K562 (cell line): ENCODE measurements at regions not wholly inside any gene's neighbourhood (a gene's known extent, or its start where the extent isn't known, plus 50 kb on each side); places are given as distances from the start of the nearest gene placed in this dataset.

Source experiments
- ATAC-seq: fragments of 200-7000 bp; cut with Tn5 transposase; 3 replicates; pipeline ENCODE4 v1.9.1; 2020; ENCODE audit warnings: moderate library complexity
- BruUV-seq: library from RNA; stranded (reverse); fragments of 400-500 nt; replicated peaks from 2 replicates; lab custom pipeline; 2021; lab: Mats Ljungman, UMichigan
- CTCF ChIA-PET: fragments of 300-600 bp; formaldehyde crosslinking; extraction: SDS; loops from one replicate; lab custom pipeline; 2021; ENCODE audit warnings: low intra/inter-chr PET ratio; lab: Yijun Ruan, JAX
- POLR2A ChIA-PET: fragments of 300-600, 350-650 bp; sonication (Branson Sonifier 250); formaldehyde crosslinking; extraction: SDS; loops from one replicate; lab custom pipeline; 2021; ENCODE audit warnings: antibody characterized with exemption, inconsistent platforms; lab: Yijun Ruan, JAX
- DNase-seq, 4 experiments: peaks; one replicate each; pipeline versions ENCODE4 v3.0.0 to v3.0.0-alpha.2; 2011 to 2018; ENCODE audit warnings: low spot score in 3 of 4, mixed read lengths in 3 of 4; ENCODE audit errors: extremely low read depth in 1 of 4
- FAIRE-seq: peaks from 2 replicates; lab custom pipeline; 2011; peaks lifted over from hg19 to GRCh38; lab: Jason Lieb, UNC
- H2AFZ ChIP-seq: 2 replicates; pipeline ENCODE4 v1.6.0; 2011; ENCODE audit warnings: low read depth, low read length, control low read depth, inconsistent platforms
- H3K27ac ChIP-seq: fragments of 200-600 bp; 3 replicates; pipeline ENCODE4 v1.8.0; 2011; ENCODE audit warnings: low read depth, mild to moderate bottlenecking, control low read depth, inconsistent platforms, low read length, moderate library complexity, mixed read lengths; ENCODE audit errors: extremely low read depth
- H3K27me3 ChIP-seq, 2 experiments: fragments of 300-600 bp in 1 of 2; 2 replicates in 1 of 2; 3 replicates in 1 of 2; pipeline versions ENCODE4 v1.6.0 to v1.8.0; 2011; ENCODE audit warnings: inconsistent platforms in 2 of 2, low read length in 2 of 2, mild to moderate bottlenecking in 1 of 2, mixed read lengths in 1 of 2, moderate library complexity in 1 of 2; ENCODE audit not compliant: control insufficient read depth in 2 of 2, insufficient read depth in 2 of 2
- H3K36me3 ChIP-seq: fragments of 300-600 bp; 3 replicates; pipeline ENCODE4 v1.8.0; 2011; ENCODE audit warnings: mild to moderate bottlenecking, low read length, inconsistent platforms; ENCODE audit not compliant: control insufficient read depth, insufficient read depth
- H3K4me1 ChIP-seq, 2 experiments: fragments of 200-600 bp in 1 of 2; replicated peaks in 1 of 2; 2 replicates in 1 of 2; 3 replicates in 1 of 2; pipeline versions ENCODE4 v1.5.1 to v1.8.0; 2011; ENCODE audit warnings: inconsistent platforms in 2 of 2, low read length in 2 of 2, mild to moderate bottlenecking in 1 of 2, mixed read lengths in 1 of 2, moderate library complexity in 1 of 2; ENCODE audit not compliant: control insufficient read depth in 2 of 2, insufficient read depth in 2 of 2
- H3K4me2 ChIP-seq: 2 replicates; pipeline ENCODE4 v1.6.1; 2011; ENCODE audit warnings: low read length, control low read depth, inconsistent platforms, mixed read lengths; ENCODE audit not compliant: insufficient read depth
- H3K4me3 ChIP-seq: fragments of 200-600 bp; sonication (generic), shearing (Covaris generic); 2 replicates; pipeline ENCODE4 v1.5.1; 2016; ENCODE audit warnings: control low read depth, inconsistent platforms
- H3K79me2 ChIP-seq: fragments of 200-600 bp; 3 replicates; pipeline ENCODE4 v1.8.0; 2011; ENCODE audit warnings: low read length, inconsistent platforms; ENCODE audit not compliant: control insufficient read depth, insufficient read depth
- H3K9ac ChIP-seq, 2 experiments: 2 replicates each; pipeline versions ENCODE4 v1.6.0 to v1.6.1; 2011; ENCODE audit warnings: low read depth in 2 of 2, low read length in 2 of 2, control low read depth in 1 of 2, inconsistent platforms in 1 of 2, mild to moderate bottlenecking in 1 of 2, mixed read lengths in 1 of 2; ENCODE audit not compliant: insufficient read depth in 1 of 2
- H3K9me1 ChIP-seq: one replicate; pipeline ENCODE4 v1.6.0; 2011; ENCODE audit warnings: inconsistent platforms, mild to moderate bottlenecking, low read length, moderate library complexity; ENCODE audit not compliant: control insufficient read depth, insufficient read depth
- H3K9me3 ChIP-seq: replicated peaks from 2 replicates; pipeline ENCODE4 v1.5.1; 2011; ENCODE audit warnings: low read depth, low read length, inconsistent platforms; ENCODE audit not compliant: control insufficient read depth, insufficient read depth
- H4K20me1 ChIP-seq: replicated peaks from 2 replicates; pipeline ENCODE4 v1.6.1; 2011; ENCODE audit warnings: low read length, inconsistent platforms, mixed read lengths; ENCODE audit not compliant: control insufficient read depth, insufficient read depth
- CBX2 ChIP-seq: fragments of 200-600 bp; sonication (generic); IDR thresholded peaks from one replicate; pipeline ENCODE4 v1.6.1; 2012; ENCODE audit warnings: mild to moderate bottlenecking, low read length, inconsistent platforms; ENCODE audit not compliant: insufficient read depth, poor library complexity, severe bottlenecking
- CEBPB ChIP-seq: fragments of 450-650 bp; IDR thresholded peaks from 2 replicates; pipeline ENCODE4 v1.6.1; 2016; ENCODE audit warnings: missing genetic modification characterization, missing compliant biosample characterization
- ETV1 ChIP-seq: fragments of 450-650 bp; conservative IDR thresholded peaks from 2 replicates; pipeline ENCODE4 v1.6.1; 2016; ENCODE audit warnings: missing genetic modification characterization, control low read depth, low read depth, missing compliant biosample characterization
- FOXP1 ChIP-seq: sonication (generic); formaldehyde crosslinking; IDR thresholded peaks from 2 replicates; pipeline ENCODE4 v1.8.0; 2022; ENCODE audit warnings: mild to moderate bottlenecking, missing genetic modification reagents
- MYBL2 ChIP-seq, 2 experiments: fragments of 450-650 bp in 1 of 2; sonication (generic) in 1 of 2; formaldehyde crosslinking in 1 of 2; IDR thresholded peaks; 2 replicates each; pipeline versions ENCODE4 v1.6.1 to v1.8.1; 2017 to 2022; ENCODE audit warnings: borderline replicate concordance in 1 of 2, inconsistent platforms in 1 of 2, low read depth in 1 of 2, mild to moderate bottlenecking in 1 of 2, missing genetic modification reagents in 1 of 2, moderate library complexity in 1 of 2
- NFE2L1 ChIP-seq: fragments of 450-650 bp; IDR thresholded peaks from 2 replicates; pipeline ENCODE4 v1.6.1; 2016; ENCODE audit warnings: missing genetic modification characterization, low read depth, mild to moderate bottlenecking, missing compliant biosample characterization, moderate library complexity, borderline replicate concordance
- SIN3A ChIP-seq, 2 experiments: fragments of 150-350 bp in 1 of 2; IDR thresholded peaks; 2 replicates each; pipeline ENCODE4 v1.6.1; 2011 to 2016; ENCODE audit warnings: borderline replicate concordance in 2 of 2, low read depth in 2 of 2, low read length in 2 of 2, mild to moderate bottlenecking in 2 of 2, moderate library complexity in 2 of 2; ENCODE audit not compliant: control insufficient read depth in 1 of 2
- SMARCC2 ChIP-seq: fragments of 450-650 bp; IDR thresholded peaks from 2 replicates; pipeline ENCODE4 v1.6.1; 2017; ENCODE audit warnings: antibody characterized with exemption, moderate library complexity, mild to moderate bottlenecking, low read depth
- SOX6 ChIP-seq: fragments of 450-650 bp; IDR thresholded peaks from 2 replicates; pipeline ENCODE4 v1.6.1; 2014; ENCODE audit warnings: mild to moderate bottlenecking
- SRSF3 ChIP-seq: fragments of 200-400 bp; formaldehyde crosslinking; IDR thresholded peaks from 2 replicates; pipeline ENCODE4 v1.6.1; 2016; ENCODE audit warnings: mild to moderate bottlenecking, low read length, moderate library complexity; ENCODE audit not compliant: insufficient read depth
- TCF7 ChIP-seq: sonication (generic); IDR thresholded peaks from 2 replicates; pipeline ENCODE4 v1.6.1; 2016; ENCODE audit warnings: antibody characterized with exemption, borderline replicate concordance
- ZNF23 ChIP-seq: fragments of 250-450 bp; sonication (Bioruptor Pico); IDR thresholded peaks from 2 replicates; pipeline ENCODE4 v1.4.0; 2020; ENCODE audit warnings: mild to moderate bottlenecking
- ZNF316 ChIP-seq: fragments of 450-650 bp; IDR thresholded peaks from 2 replicates; pipeline ENCODE4 v1.6.1; 2016
- WGBS: fragments of 100-300 bp; shearing (Covaris generic); methylation state at CpG from one replicate; pipeline ENCODE4 v1.1.6; 2016; ENCODE audit warnings: low coverage, mixed read lengths; ENCODE audit not compliant: insufficient coverage; ENCODE audit errors: missing lambda C conversion rate; 5-methylcytosine and 5-hydroxymethylcytosine counted together
- in situ Hi-C: fragments of 300-500 bp; cut with MboI; formaldehyde crosslinking; loops from 4 replicates; pipeline ENCODE4 v1.15.0; 2018; ENCODE audit warnings: inconsistent platforms, mixed read lengths
- intact Hi-C: fragments of 100-400 bp; cut with micrococcal nuclease; formaldehyde crosslinking; loops from 2 replicates; pipeline ENCODE4 v1.14.2; 2022
- TF ChIP-seq, protein P1 (sequence below): fragments of 250-450 bp; sonication (Bioruptor Pico); IDR thresholded peaks from 2 replicates; pipeline ENCODE4 v1.6.1; 2021; ENCODE audit warnings: mild to moderate bottlenecking
- TF ChIP-seq, protein P2 (sequence below): sonication (generic); formaldehyde crosslinking; IDR thresholded peaks from 2 replicates; pipeline ENCODE4 v1.8.0; 2023; ENCODE audit warnings: mild to moderate bottlenecking, missing genetic modification reagents
- TF ChIP-seq, protein P3 (sequence below): sonication (generic); formaldehyde crosslinking; IDR thresholded peaks from 2 replicates; pipeline ENCODE4 v1.8.1; 2023; ENCODE audit warnings: mild to moderate bottlenecking, missing genetic modification reagents

DNA sequence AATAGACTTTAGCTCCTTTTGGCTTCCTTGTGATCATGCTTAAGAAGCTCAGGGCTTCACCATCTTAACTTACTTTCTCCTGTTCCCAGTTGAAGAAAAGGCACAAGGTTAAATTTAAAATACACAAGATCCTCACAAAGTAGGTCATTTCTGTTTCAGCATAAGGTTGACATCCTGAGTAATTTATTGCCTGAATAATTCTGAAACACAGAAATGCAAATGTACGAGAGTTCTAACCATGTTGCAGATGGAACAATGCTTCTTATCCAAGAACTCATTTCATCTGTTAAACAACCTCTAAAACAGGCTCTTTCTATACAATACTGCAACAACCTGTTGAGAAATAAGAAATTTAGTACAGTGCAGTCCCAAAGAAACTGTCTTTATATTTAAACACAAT lies 395.2 kb downstream of the BCL11A start:
- Histone ChIP-seq H3K27ac (no peak overlapping the region), H3K9ac (no peak overlapping the region), H3K9me3 (no peaks in the 10 kb centered on the region), H3K4me3 (no peak overlapping the region), H3K27me3 (no peaks in the 10 kb centered on the region), H3K36me3 (no peaks in the 10 kb centered on the region), H3K4me2 (no peak overlapping the region), H2AFZ (no peak overlapping the region), H4K20me1 (no peaks in the 10 kb centered on the region), H3K4me1 (no peaks in the 10 kb centered on the region), H3K9me1 (no peaks in the 10 kb centered on the region), H3K79me2 (no peaks in the 10 kb centered on the region)
- WGBS: 0% methylated on average over 1 of the region's 1 CpG
- FAIRE-seq: no peak
- in situ Hi-C loops (no loop called here), intact Hi-C loops (loop anchor here (10.0 kb wide), 1 partner anchor 1583 kb away; no protein-coding TSS in a partner anchor)
- ChIA-PET CTCF (no interaction called here), POLR2A (no interaction called here)
- BruUV-seq: no TSS peak
- ATAC-seq: no peak
- DNase-seq: no peak
- no peak for TF ChIP-seq ZNF23 (CRISPR knock-in tag)
- TF ChIP-seq FOXP1 (CRISPR knock-in tag): no peak
- TF ChIP-seq, protein P1, sequence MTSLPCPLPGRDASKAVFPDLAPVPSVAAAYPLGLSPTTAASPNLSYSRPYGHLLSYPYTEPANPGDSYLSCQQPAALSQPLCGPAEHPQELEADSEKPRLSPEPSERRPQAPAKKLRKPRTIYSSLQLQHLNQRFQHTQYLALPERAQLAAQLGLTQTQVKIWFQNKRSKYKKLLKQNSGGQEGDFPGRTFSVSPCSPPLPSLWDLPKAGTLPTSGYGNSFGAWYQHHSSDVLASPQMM (CRISPR knock-in tag): no peak
- TF ChIP-seq ETV1 (tag): no peak
- no peak for TF ChIP-seq MYBL2 (IDR thresholded peaks at IDR 0.05; ENCODE audit: low read depth)
- no peak for TF ChIP-seq MYBL2 (CRISPR knock-in tag; IDR thresholded peaks at IDR 0.05; ENCODE audit: borderline replicate concordance)
- no peak for TF ChIP-seq SOX6
- TF ChIP-seq NFE2L1 (tag): no peak
- no peak for TF ChIP-seq SRSF3
- TF ChIP-seq, protein P2, sequence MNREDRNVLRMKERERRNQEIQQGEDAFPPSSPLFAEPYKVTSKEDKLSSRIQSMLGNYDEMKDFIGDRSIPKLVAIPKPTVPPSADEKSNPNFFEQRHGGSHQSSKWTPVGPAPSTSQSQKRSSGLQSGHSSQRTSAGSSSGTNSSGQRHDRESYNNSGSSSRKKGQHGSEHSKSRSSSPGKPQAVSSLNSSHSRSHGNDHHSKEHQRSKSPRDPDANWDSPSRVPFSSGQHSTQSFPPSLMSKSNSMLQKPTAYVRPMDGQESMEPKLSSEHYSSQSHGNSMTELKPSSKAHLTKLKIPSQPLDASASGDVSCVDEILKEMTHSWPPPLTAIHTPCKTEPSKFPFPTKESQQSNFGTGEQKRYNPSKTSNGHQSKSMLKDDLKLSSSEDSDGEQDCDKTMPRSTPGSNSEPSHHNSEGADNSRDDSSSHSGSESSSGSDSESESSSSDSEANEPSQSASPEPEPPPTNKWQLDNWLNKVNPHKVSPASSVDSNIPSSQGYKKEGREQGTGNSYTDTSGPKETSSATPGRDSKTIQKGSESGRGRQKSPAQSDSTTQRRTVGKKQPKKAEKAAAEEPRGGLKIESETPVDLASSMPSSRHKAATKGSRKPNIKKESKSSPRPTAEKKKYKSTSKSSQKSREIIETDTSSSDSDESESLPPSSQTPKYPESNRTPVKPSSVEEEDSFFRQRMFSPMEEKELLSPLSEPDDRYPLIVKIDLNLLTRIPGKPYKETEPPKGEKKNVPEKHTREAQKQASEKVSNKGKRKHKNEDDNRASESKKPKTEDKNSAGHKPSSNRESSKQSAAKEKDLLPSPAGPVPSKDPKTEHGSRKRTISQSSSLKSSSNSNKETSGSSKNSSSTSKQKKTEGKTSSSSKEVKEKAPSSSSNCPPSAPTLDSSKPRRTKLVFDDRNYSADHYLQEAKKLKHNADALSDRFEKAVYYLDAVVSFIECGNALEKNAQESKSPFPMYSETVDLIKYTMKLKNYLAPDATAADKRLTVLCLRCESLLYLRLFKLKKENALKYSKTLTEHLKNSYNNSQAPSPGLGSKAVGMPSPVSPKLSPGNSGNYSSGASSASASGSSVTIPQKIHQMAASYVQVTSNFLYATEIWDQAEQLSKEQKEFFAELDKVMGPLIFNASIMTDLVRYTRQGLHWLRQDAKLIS (CRISPR knock-in tag): no peak
- no peak for TF ChIP-seq TCF7
- TF ChIP-seq, protein P3, sequence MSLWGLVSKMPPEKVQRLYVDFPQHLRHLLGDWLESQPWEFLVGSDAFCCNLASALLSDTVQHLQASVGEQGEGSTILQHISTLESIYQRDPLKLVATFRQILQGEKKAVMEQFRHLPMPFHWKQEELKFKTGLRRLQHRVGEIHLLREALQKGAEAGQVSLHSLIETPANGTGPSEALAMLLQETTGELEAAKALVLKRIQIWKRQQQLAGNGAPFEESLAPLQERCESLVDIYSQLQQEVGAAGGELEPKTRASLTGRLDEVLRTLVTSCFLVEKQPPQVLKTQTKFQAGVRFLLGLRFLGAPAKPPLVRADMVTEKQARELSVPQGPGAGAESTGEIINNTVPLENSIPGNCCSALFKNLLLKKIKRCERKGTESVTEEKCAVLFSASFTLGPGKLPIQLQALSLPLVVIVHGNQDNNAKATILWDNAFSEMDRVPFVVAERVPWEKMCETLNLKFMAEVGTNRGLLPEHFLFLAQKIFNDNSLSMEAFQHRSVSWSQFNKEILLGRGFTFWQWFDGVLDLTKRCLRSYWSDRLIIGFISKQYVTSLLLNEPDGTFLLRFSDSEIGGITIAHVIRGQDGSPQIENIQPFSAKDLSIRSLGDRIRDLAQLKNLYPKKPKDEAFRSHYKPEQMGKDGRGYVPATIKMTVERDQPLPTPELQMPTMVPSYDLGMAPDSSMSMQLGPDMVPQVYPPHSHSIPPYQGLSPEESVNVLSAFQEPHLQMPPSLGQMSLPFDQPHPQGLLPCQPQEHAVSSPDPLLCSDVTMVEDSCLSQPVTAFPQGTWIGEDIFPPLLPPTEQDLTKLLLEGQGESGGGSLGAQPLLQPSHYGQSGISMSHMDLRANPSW (CRISPR knock-in tag): no peak
- TF ChIP-seq CBX2: no peak
- no peak for TF ChIP-seq ZNF316
- TF ChIP-seq CEBPB (tag): no peak
- no peak for TF ChIP-seq SMARCC2
- no peak for TF ChIP-seq SIN3A (IDR thresholded peaks at IDR 0.05; ENCODE audit: borderline replicate concordance in 2 of 2, control insufficient read depth in 1 of 2, low read depth in 2 of 2, low read length in 2 of 2)
